Osteoblast (primary cell): ENCODE measurements at regions not wholly inside any gene's neighbourhood (a gene's known extent, or its start where the extent isn't known, plus 50 kb on each side); places are given as distances from the start of the nearest gene placed in this dataset.
A peak's percentile ranks its signal among the peaks of the same experiment; 100 is the strongest.

Experiments used
- DNase-seq: peaks from one replicate; pipeline ENCODE4 v3.0.0; 2011; ENCODE audit warnings: low spot score, mixed read lengths; ENCODE audit not compliant: insufficient read length; ENCODE audit errors: missing footprints
- H2AFZ ChIP-seq: 2 replicates; pipeline ENCODE4 v1.6.0; 2011; ENCODE audit warnings: mild to moderate bottlenecking, low read length
- H3K27ac ChIP-seq: 2 replicates; pipeline ENCODE4 v1.5.1; 2011; ENCODE audit warnings: mild to moderate bottlenecking, low read depth, low read length, moderate library complexity
- H3K27me3 ChIP-seq: 2 replicates; pipeline ENCODE4 v1.6.0; 2012; ENCODE audit warnings: mild to moderate bottlenecking, control low read depth, inconsistent platforms, low read length, moderate library complexity; ENCODE audit not compliant: insufficient read depth
- H3K36me3 ChIP-seq: 2 replicates; pipeline ENCODE4 v1.5.1; 2011; ENCODE audit warnings: mild to moderate bottlenecking, low read length, control low read depth, moderate library complexity; ENCODE audit not compliant: insufficient read depth
- H3K4me1 ChIP-seq: 2 replicates; pipeline ENCODE4 v1.5.1; 2011; ENCODE audit warnings: mild to moderate bottlenecking, low read length, control low read depth, moderate library complexity; ENCODE audit not compliant: insufficient read depth
- H3K4me2 ChIP-seq: 2 replicates; pipeline ENCODE4 v1.6.0; 2011; ENCODE audit warnings: mild to moderate bottlenecking, low read length; ENCODE audit not compliant: insufficient read depth
- H3K4me3 ChIP-seq: fragments of 200-600 bp; sonication (generic); 3 replicates; pipeline ENCODE4 v1.5.1; 2012; ENCODE audit warnings: mild to moderate bottlenecking, low read length, inconsistent platforms; ENCODE audit not compliant: insufficient read depth
- H3K79me2 ChIP-seq: 2 replicates; pipeline ENCODE4 v1.6.0; 2012; ENCODE audit warnings: mild to moderate bottlenecking, low read length, control low read depth, inconsistent platforms; ENCODE audit not compliant: insufficient read depth
- H3K9me3 ChIP-seq: 2 replicates; pipeline ENCODE4 v1.5.1; 2011; ENCODE audit warnings: low read depth, low read length, control low read depth
- H4K20me1 ChIP-seq: 2 replicates; pipeline ENCODE4 v1.6.0; 2012; ENCODE audit warnings: mild to moderate bottlenecking, low read length, control low read depth; ENCODE audit not compliant: insufficient read depth
- CTCF ChIP-seq: IDR thresholded peaks from 2 replicates; pipeline ENCODE4 v1.5.1; 2011; ENCODE audit warnings: mild to moderate bottlenecking, low read depth, low read length, moderate library complexity; ENCODE audit errors: extremely low read depth

- H3K9me3 ChIP-seq = no peaks in the 10 kb centered on the region
- no peak overlapping the region for H3K4me2 ChIP-seq
- DNase-seq = no peak
- no peaks in the 10 kb centered on the region for H3K27me3 ChIP-seq
- no peak overlapping the region for H3K27ac ChIP-seq
- no peaks in the 10 kb centered on the region for H3K79me2 ChIP-seq
- no peak overlapping the region for H3K4me3 ChIP-seq
- H2AFZ ChIP-seq = no peak overlapping the region
- no peak for TF ChIP-seq CTCF
- H3K36me3 ChIP-seq = no peaks in the 10 kb centered on the region
- H4K20me1 ChIP-seq = no peaks in the 10 kb centered on the region
- H3K4me1 ChIP-seq = no peaks in the 10 kb centered on the region
These were observed 1198.6 kb downstream of the GATA3 start for GRCh38 chr10:9253121-9253520.

DNA sequence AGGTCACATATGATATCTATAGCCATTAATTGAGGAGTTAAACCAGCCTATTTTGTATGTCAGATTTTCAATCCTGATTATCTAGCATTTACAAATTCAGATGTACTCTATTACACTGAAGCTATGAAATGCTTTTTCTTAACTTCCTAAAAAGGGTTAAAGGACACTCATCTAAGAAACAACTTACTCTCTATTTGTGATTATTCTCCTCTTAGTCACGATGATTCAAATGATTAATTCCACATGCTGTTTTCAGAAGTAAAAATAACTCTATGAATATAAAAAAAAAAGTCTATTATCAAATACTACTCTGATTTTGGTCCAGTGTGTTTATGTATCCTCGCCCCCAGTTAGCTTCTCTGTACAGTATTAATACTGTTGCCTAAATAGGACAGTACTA lies 1199.9 kb downstream of the GATA3 start:
- H3K4me1 ChIP-seq = no peaks in the 10 kb centered on the region
- H3K9me3 ChIP-seq = no peaks in the 10 kb centered on the region
- H3K36me3 ChIP-seq = no peaks in the 10 kb centered on the region
- TF ChIP-seq CTCF = no peak
- H2AFZ ChIP-seq = no peak overlapping the region
- H4K20me1 ChIP-seq = no peaks in the 10 kb centered on the region
- no peak overlapping the region for H3K4me2 ChIP-seq
- no peaks in the 10 kb centered on the region for H3K79me2 ChIP-seq
- no peaks in the 10 kb centered on the region for H3K27me3 ChIP-seq
- no peak overlapping the region for H3K27ac ChIP-seq
- H3K4me3 ChIP-seq = no peak overlapping the region
- DNase-seq = peak; percentile 31

DNA sequence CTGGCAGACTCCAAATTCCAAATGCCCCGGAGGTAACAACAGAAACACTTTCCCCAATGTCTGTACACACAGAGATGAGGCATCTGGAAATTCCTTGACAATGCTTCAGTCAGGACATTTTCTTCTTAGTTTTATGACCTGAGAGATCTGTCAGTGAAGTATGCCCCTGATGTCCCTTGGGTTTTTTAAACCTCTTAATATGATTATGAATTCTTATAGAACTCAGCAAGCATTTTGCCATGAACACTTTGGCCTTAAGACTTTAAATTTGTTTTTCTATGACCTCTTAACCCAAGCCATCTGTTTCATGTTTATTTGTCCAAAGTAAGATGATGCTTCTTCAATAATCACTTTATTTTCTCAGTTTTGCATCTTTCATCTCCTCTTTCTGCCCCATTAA lies 1206.2 kb downstream of the GATA3 start:
- no peak for TF ChIP-seq CTCF
- no peak for DNase-seq
- H3K27me3 ChIP-seq = no peaks in the 10 kb centered on the region

GRCh38 chr10:9262770-9263169 lies 1208.3 kb downstream of the GATA3 start:
- TF ChIP-seq CTCF = no peak
- Histone ChIP-seq H3K4me1 (no peaks in the 10 kb centered on the region), H3K27me3 (no peaks in the 10 kb centered on the region), H3K79me2 (no peaks in the 10 kb centered on the region), H4K20me1 (no peaks in the 10 kb centered on the region), H3K36me3 (no peaks in the 10 kb centered on the region), H3K27ac (no peak overlapping the region), H2AFZ (no peak overlapping the region), H3K4me3 (no peak overlapping the region), H3K4me2 (no peak overlapping the region), H3K9me3 (no peaks in the 10 kb centered on the region)
- no peak for DNase-seq

More for the DNA sequence above, 1206.2 kb downstream of the GATA3 start:
- no peaks in the 10 kb centered on the region for H3K36me3 ChIP-seq
- H3K27ac ChIP-seq = no peak overlapping the region
- H3K9me3 ChIP-seq = no peaks in the 10 kb centered on the region
- H2AFZ ChIP-seq = no peak overlapping the region
- no peaks in the 10 kb centered on the region for H4K20me1 ChIP-seq
- H3K79me2 ChIP-seq = no peaks in the 10 kb centered on the region
- H3K4me2 ChIP-seq = no peak overlapping the region
- no peaks in the 10 kb centered on the region for H3K4me1 ChIP-seq
- H3K4me3 ChIP-seq = no peak overlapping the region
